Stomach (tissue), 8 donors: ENCODE measurements at regions not wholly inside any gene's neighbourhood (a gene's known extent, or its start where the extent isn't known, plus 50 kb on each side); places are given as distances from the start of the nearest gene placed in this dataset.
A peak's percentile ranks its signal among the peaks of the same experiment; 100 is the strongest.

Experiments
- DNase-seq, 2 donors: peaks; one replicate each; pipeline versions ENCODE4 v3.0.0 to v3.0.0-alpha.2; 2013 to 2019
- H3K27ac ChIP-seq, 5 donors: fragments of 200-600 bp in 4 of 5; sonication (generic) in 4 of 5; one replicate each; pipeline ENCODE4 v1.5.1; 2013 to 2019; ENCODE audit warnings: mild to moderate bottlenecking in 1 of 5, moderate library complexity in 1 of 5
- H3K27me3 ChIP-seq, 3 donors: fragments of 200-600 bp; sonication (generic); one replicate each; pipeline ENCODE4 v1.5.1; 2017 to 2019; ENCODE audit warnings: mixed run types in 1 of 3
- H3K36me3 ChIP-seq, 4 donors: fragments of 200-600 bp; sonication (generic); 1 replicate in 3 of 4; 2 replicates in 1 of 4; pipeline ENCODE4 v1.5.1; 2016 to 2019
- H3K4me1 ChIP-seq, 4 donors: fragments of 200-600 bp; sonication (generic); one replicate each; pipeline ENCODE4 v1.5.1; 2016 to 2019
- H3K4me3 ChIP-seq, 4 donors: fragments of 200-600 bp; sonication (generic) in 3 of 4; one replicate each; pipeline ENCODE4 v1.5.1; 2016 to 2019; ENCODE audit warnings: mild to moderate bottlenecking in 1 of 4
- H3K9me3 ChIP-seq, 4 donors: fragments of 200-600 bp; sonication (generic); one replicate each; pipeline ENCODE4 v1.5.1; 2016 to 2019
- CTCF ChIP-seq, 7 experiments: fragments of 450-650 bp in 4 of 7; fragments of 200-600 bp in 3 of 7; sonication (generic) in 3 of 7; IDR thresholded peaks; one replicate each; pipeline ENCODE4 v1.5.1; 2016 to 2019; ENCODE audit warnings: antibody characterized with exemption in 7 of 7, control low read depth in 2 of 7, mild to moderate bottlenecking in 1 of 7
- EP300 ChIP-seq: sonication (generic); formaldehyde crosslinking; IDR thresholded peaks from one replicate; pipeline ENCODE4 v1.6.1; 2017; ENCODE audit warnings: antibody characterized with exemption
- POLR2A ChIP-seq, 4 donors: fragments of 450-650 bp; IDR thresholded peaks; one replicate each; pipeline ENCODE4 v1.6.1; 2016; ENCODE audit warnings: antibody characterized with exemption in 4 of 4, control low read depth in 2 of 4, mild to moderate bottlenecking in 1 of 4, moderate library complexity in 1 of 4
- POLR2AphosphoS5 ChIP-seq, 3 donors: sonication (generic); formaldehyde crosslinking; IDR thresholded peaks; one replicate each; pipeline ENCODE4 v1.6.1; 2016; ENCODE audit warnings: antibody characterized with exemption in 3 of 3
- WGBS, 5 donors: extraction: QIAGEN DNeasy Blood & Tissue Kit in 3 of 5; methylation state at CpG; one replicate each; pipeline versions ENCODE4 v1.1.5 to v1.1.7; 2013 to 2018; 5-methylcytosine and 5-hydroxymethylcytosine counted together
- intact Hi-C: fragments of 100-400 bp; cut with DNase I; formaldehyde crosslinking; loops from one replicate; pipeline ENCODE4 v1.15.1; 2023; ENCODE audit warnings: low total_unique reads
- donor health status: healthy with polysubstance abuse.
- donor health status: Bipolar disorder and iron deficiency.
- donor health status: healthy.

- Histone ChIP-seq H3K4me3 (no peak overlapping the region), H3K9me3 (no peaks in the 10 kb centered on the region), H3K27ac (no peak overlapping the region), H3K27me3 (no peaks in the 10 kb centered on the region), H3K4me1 (no peaks in the 10 kb centered on the region), H3K36me3 (no peaks in the 10 kb centered on the region)
- no peak for DNase-seq
- intact Hi-C loops: no loop called here
- TF ChIP-seq CTCF (IDR thresholded peaks at IDR 0.05): no peak
- no peak for TF ChIP-seq POLR2A (IDR thresholded peaks at IDR 0.05)
- no peak for TF ChIP-seq EP300
- TF ChIP-seq POLR2AphosphoS5 (IDR thresholded peaks at IDR 0.05): no peak
- 37 to 78% (median 57%) methylated on average over 3 of the region's 3 CpGs for WGBS, 5 donors
Measured at GRCh38 chr5:31049461-31049860, 144.0 kb upstream of the CDH6 start.

GRCh38 chr5:31048282-31049270 is 144.9 kb upstream of the CDH6 start:
- no peak overlapping the region for H3K27ac ChIP-seq
- intact Hi-C loops: no loop called here
- TF ChIP-seq POLR2AphosphoS5 (IDR thresholded peaks at IDR 0.05) (no peak), POLR2A (IDR thresholded peaks at IDR 0.05) (no peak), CTCF (IDR thresholded peaks at IDR 0.05) (no peak), EP300 (no peak)
- H3K4me1 ChIP-seq: no peaks in the 10 kb centered on the region
- no peaks in the 10 kb centered on the region for H3K36me3 ChIP-seq
- WGBS, 5 donors: 49 to 66% (median 57%) methylated on average over 8 of the region's 8 CpGs
- DNase-seq: peak in 1 of 2 donors; percentile 42
- H3K9me3 ChIP-seq: no peaks in the 10 kb centered on the region
- no peaks in the 10 kb centered on the region for H3K27me3 ChIP-seq
- H3K4me3 ChIP-seq: no peak overlapping the region

GRCh38 chr5:31047621-31048020 is 145.9 kb upstream of the CDH6 start:
- no peak overlapping the region for H3K4me3 ChIP-seq
- H3K36me3 ChIP-seq: no peaks in the 10 kb centered on the region
- no peaks in the 10 kb centered on the region for H3K4me1 ChIP-seq
- intact Hi-C loops: no loop called here
- no peaks in the 10 kb centered on the region for H3K9me3 ChIP-seq
- H3K27ac ChIP-seq: no peak overlapping the region
- TF ChIP-seq EP300: no peak
- TF ChIP-seq POLR2AphosphoS5 (IDR thresholded peaks at IDR 0.05): no peak
- TF ChIP-seq CTCF (IDR thresholded peaks at IDR 0.05): no peak
- TF ChIP-seq POLR2A (IDR thresholded peaks at IDR 0.05): no peak
- no peaks in the 10 kb centered on the region for H3K27me3 ChIP-seq
- no peak for DNase-seq
- 45 to 63% (median 54%) methylated on average over 2 of the region's 2 CpGs for WGBS, 5 donors

GRCh38 chr5:31047007-31047406 is 146.5 kb upstream of the CDH6 start:
- H3K27ac ChIP-seq: no peak overlapping the region
- intact Hi-C loops: no loop called here
- no peak for DNase-seq

More at GRCh38 chr5:31047007-31047406, 146.5 kb upstream of the CDH6 start:
- Histone ChIP-seq H3K4me1 (no peaks in the 10 kb centered on the region), H3K9me3 (no peaks in the 10 kb centered on the region), H3K4me3 (no peak overlapping the region), H3K36me3 (no peaks in the 10 kb centered on the region), H3K27me3 (no peaks in the 10 kb centered on the region)
- WGBS, 5 donors: 69 to 77% (median 71%) methylated on average over 5 of the region's 5 CpGs
- no peak for TF ChIP-seq POLR2A (IDR thresholded peaks at IDR 0.05)
- no peak for TF ChIP-seq CTCF (IDR thresholded peaks at IDR 0.05)
- TF ChIP-seq POLR2AphosphoS5 (IDR thresholded peaks at IDR 0.05): no peak
- TF ChIP-seq EP300: no peak
